CD4-positive, alpha-beta T cell (primary cell): ENCODE measurements at regions not wholly inside any gene's neighbourhood (a gene's known extent, or its start where the extent isn't known, plus 50 kb on each side); places are given as distances from the start of the nearest gene placed in this dataset.

ENCODE experiments used
- ATAC-seq: fragments of 200-7000 bp; cut with Tn5 transposase; one replicate; pipeline ENCODE4 v1.10.0; 2022; ENCODE audit warnings: mild to moderate bottlenecking; ENCODE audit not compliant: poor library complexity
- CTCF ChIA-PET: fragments of 350-600 bp; sonication (Branson Sonifier 250); formaldehyde crosslinking; loops from one replicate; lab custom pipeline; 2021; ENCODE audit warnings: antibody characterized with exemption, inconsistent platforms; lab: Charles Lee
- POLR2A ChIA-PET: fragments of 350-600 bp; sonication (Branson Sonifier 250); formaldehyde crosslinking; loops from one replicate; lab custom pipeline; 2021; ENCODE audit warnings: antibody characterized with exemption, inconsistent platforms; lab: Charles Lee
- DNase-seq, 14 experiments: peaks; one replicate each; pipeline ENCODE4 v3.0.0-alpha.2; 2013 to 2020; ENCODE audit warnings: mixed read lengths in 2 of 14
- H3K27ac ChIP-seq, 2 donors: one replicate each; pipeline versions ENCODE4 v1.5.1 to v1.7.0; 2013; ENCODE audit warnings: low read length in 2 of 2, low read depth in 1 of 2, mild to moderate bottlenecking in 1 of 2
- H3K27me3 ChIP-seq, 2 experiments: 1 replicate in 1 of 2; 2 replicates in 1 of 2; pipeline versions ENCODE4 v1.6.1 to v1.7.0; 2013; ENCODE audit warnings: low read length in 2 of 2, control low read depth in 1 of 2, mild to moderate bottlenecking in 1 of 2, moderate library complexity in 1 of 2; ENCODE audit not compliant: insufficient read depth in 2 of 2, control insufficient read depth in 1 of 2
- H3K36me3 ChIP-seq: one replicate; pipeline ENCODE4 v1.6.1; 2013; ENCODE audit warnings: low read length, control low read depth; ENCODE audit not compliant: insufficient read depth
- H3K4me1 ChIP-seq: one replicate; pipeline ENCODE4 v1.6.1; 2013; ENCODE audit warnings: low read length, control low read depth; ENCODE audit not compliant: insufficient read depth
- H3K4me3 ChIP-seq: one replicate; pipeline ENCODE4 v1.5.1; 2013; ENCODE audit warnings: mild to moderate bottlenecking, low read length, moderate library complexity
- H3K9me3 ChIP-seq, 2 experiments: 1 replicate in 1 of 2; 2 replicates in 1 of 2; pipeline versions ENCODE4 v1.6.1 to v1.7.0; 2013; ENCODE audit warnings: low read length in 2 of 2, mild to moderate bottlenecking in 2 of 2, control low read depth in 1 of 2, moderate library complexity in 1 of 2; ENCODE audit not compliant: control insufficient read depth in 1 of 2, insufficient read depth in 1 of 2
- H3K27ac Mint-ChIP-seq: one replicate; pipeline ENCODE4 v1.8.0; 2020; ENCODE audit warnings: mixed read lengths
- H3K27me3 Mint-ChIP-seq: one replicate; pipeline ENCODE4 v1.8.0; 2021; ENCODE audit warnings: mixed read lengths
- H3K36me3 Mint-ChIP-seq: one replicate; pipeline ENCODE4 v1.8.0; 2021; ENCODE audit warnings: low read depth, mixed read lengths
- H3K4me1 Mint-ChIP-seq: one replicate; pipeline ENCODE4 v1.8.0; 2021; ENCODE audit warnings: low read depth, mixed read lengths
- H3K4me3 Mint-ChIP-seq: one replicate; pipeline ENCODE4 v1.8.0; 2020; ENCODE audit warnings: mild to moderate bottlenecking, mixed read lengths
- H3K9me3 Mint-ChIP-seq: one replicate; pipeline ENCODE4 v1.8.0; 2020; ENCODE audit warnings: mixed read lengths
- intact Hi-C, 2 experiments: fragments of 100-400 bp; cut with DNase I in 1 of 2; cut with micrococcal nuclease in 1 of 2; formaldehyde crosslinking; loops; one replicate each; pipeline versions ENCODE4 v1.15.1 to v1.9.0; 2023 to 2025; cut with DNase I, micrococcal nuclease
- TF ChIP-seq, protein P1 (sequence below): fragments of 200-600 bp; IDR thresholded peaks from one replicate; pipeline ENCODE4 v1.8.0; 2022; ENCODE audit warnings: antibody characterized with exemption, mild to moderate bottlenecking

DNA sequence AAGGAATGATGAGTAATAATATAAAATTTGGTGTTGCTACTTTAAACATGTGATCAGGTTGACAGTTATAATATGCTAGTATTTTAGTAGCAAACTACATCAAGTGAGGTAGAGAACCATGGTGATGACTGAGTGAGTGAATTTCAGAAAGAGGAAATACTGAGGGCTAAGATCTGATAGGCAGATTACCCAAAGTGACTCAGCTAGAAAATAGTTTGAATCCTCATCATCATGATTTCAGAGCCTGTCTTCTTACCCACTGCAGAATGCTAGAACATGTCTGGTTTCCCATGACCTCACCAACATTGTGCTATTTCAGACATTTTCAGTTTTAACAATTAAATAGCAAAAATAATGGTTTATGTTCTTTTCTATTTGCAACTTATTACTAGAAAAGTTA is 602.1 kb downstream of the TAF11L14 start:
- CTCF ChIA-PET, result no interaction called here
- POLR2A ChIA-PET, result no interaction called here
- no peaks in the 10 kb centered on the region for H3K9me3 ChIP-seq
- no peaks in the 10 kb centered on the region for H3K36me3 ChIP-seq
- H3K4me3 ChIP-seq, result no peak overlapping the region
- Mint-ChIP-seq H3K27me3 (no peaks in the 10 kb centered on the region), H3K4me3 (no peak overlapping the region), H3K4me1 (no peaks in the 10 kb centered on the region), H3K27ac (no peak overlapping the region), H3K36me3 (no peaks in the 10 kb centered on the region), H3K9me3 (peaks cover 2% of the 10 kb centered on the region)
- TF ChIP-seq, protein P1, sequence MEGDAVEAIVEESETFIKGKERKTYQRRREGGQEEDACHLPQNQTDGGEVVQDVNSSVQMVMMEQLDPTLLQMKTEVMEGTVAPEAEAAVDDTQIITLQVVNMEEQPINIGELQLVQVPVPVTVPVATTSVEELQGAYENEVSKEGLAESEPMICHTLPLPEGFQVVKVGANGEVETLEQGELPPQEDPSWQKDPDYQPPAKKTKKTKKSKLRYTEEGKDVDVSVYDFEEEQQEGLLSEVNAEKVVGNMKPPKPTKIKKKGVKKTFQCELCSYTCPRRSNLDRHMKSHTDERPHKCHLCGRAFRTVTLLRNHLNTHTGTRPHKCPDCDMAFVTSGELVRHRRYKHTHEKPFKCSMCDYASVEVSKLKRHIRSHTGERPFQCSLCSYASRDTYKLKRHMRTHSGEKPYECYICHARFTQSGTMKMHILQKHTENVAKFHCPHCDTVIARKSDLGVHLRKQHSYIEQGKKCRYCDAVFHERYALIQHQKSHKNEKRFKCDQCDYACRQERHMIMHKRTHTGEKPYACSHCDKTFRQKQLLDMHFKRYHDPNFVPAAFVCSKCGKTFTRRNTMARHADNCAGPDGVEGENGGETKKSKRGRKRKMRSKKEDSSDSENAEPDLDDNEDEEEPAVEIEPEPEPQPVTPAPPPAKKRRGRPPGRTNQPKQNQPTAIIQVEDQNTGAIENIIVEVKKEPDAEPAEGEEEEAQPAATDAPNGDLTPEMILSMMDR, result no peak
- H3K4me1 ChIP-seq, result no peaks in the 10 kb centered on the region
- no peaks in the 10 kb centered on the region for H3K27me3 ChIP-seq
- H3K27ac ChIP-seq, result no peak overlapping the region
- DNase-seq, result no peak
- ATAC-seq, result no peak
- intact Hi-C loops, result no loop called here

DNA sequence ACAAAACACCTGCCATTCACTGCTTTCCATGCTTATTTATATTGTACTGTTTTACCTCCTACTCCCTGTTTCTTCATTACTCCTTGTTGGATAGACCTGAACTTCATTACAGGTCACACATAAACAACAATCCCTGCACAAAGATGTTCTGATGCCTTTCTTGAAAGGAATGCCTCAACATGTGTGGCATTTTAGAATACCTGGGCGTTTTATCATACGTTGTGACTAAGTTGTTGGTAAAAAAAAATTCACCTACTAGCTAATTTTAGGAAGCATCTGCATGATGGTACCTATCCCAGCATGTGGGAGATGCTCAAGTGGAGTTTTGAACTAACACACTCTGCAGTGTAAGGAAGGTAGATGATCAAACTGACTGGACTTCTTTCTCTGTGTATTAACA is 604.1 kb downstream of the TAF11L14 start:
- CTCF ChIA-PET, result no interaction called here
- Histone ChIP-seq H3K4me3 (no peak overlapping the region), H3K9me3 (no peaks in the 10 kb centered on the region), H3K4me1 (no peaks in the 10 kb centered on the region), H3K36me3 (no peaks in the 10 kb centered on the region), H3K27ac (no peak overlapping the region), H3K27me3 (no peaks in the 10 kb centered on the region)
- H3K27ac Mint-ChIP-seq, result no peak overlapping the region
- H3K4me1 Mint-ChIP-seq, result no peaks in the 10 kb centered on the region
- ATAC-seq (no peak), DNase-seq (no peak)
- TF ChIP-seq, protein P1, result no peak
- H3K9me3 Mint-ChIP-seq, result peaks cover 2% of the 10 kb centered on the region
- no peaks in the 10 kb centered on the region for H3K27me3 Mint-ChIP-seq
- H3K4me3 Mint-ChIP-seq, result no peak overlapping the region
- H3K36me3 Mint-ChIP-seq, result no peaks in the 10 kb centered on the region
- POLR2A ChIA-PET, result no interaction called here
- intact Hi-C loops, result no loop called here

DNA sequence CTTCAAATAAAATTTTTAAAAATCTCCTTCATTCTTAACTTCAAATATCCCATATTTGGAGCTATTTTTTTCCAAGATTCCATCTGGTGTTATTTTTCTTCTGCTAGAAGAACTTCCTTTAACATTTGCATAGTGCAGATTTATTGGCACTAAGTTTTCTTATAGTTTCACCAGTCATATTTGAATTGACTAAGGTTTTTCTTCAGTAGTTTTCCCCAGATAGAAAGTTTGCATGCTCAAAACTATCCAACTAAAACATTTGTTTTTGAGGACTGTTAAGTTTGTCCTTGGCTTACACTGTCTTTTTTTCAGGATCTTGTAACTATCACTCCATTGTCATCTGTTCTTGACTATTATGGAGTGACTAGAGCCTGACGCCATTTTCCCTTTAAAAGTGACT is 606.7 kb downstream of the TAF11L14 start:
- Mint-ChIP-seq H3K27ac (no peak overlapping the region), H3K27me3 (no peaks in the 10 kb centered on the region), H3K9me3 (no peaks in the 10 kb centered on the region), H3K4me1 (no peaks in the 10 kb centered on the region), H3K4me3 (no peak overlapping the region), H3K36me3 (no peaks in the 10 kb centered on the region)
- POLR2A ChIA-PET, result no interaction called here
- no peaks in the 10 kb centered on the region for H3K9me3 ChIP-seq
- H3K4me1 ChIP-seq, result no peaks in the 10 kb centered on the region
- DNase-seq (no peak), ATAC-seq (no peak)
- H3K36me3 ChIP-seq, result no peaks in the 10 kb centered on the region
- no peak overlapping the region for H3K27ac ChIP-seq
- H3K4me3 ChIP-seq, result no peak overlapping the region
- H3K27me3 ChIP-seq, result no peaks in the 10 kb centered on the region
- CTCF ChIA-PET, result interaction anchor here (0.5 kb wide), 1 partner anchor 395 kb away, joined by 4 read pairs; no protein-coding TSS in a partner anchor
- intact Hi-C loops, result no loop called here
- TF ChIP-seq, protein P1, result no peak
